CD4-positive, alpha-beta T cell (primary cell): ENCODE measurements at regions not wholly inside any gene's neighbourhood (a gene's known extent, or its start where the extent isn't known, plus 50 kb on each side); places are given as distances from the start of the nearest gene placed in this dataset.

ENCODE experiments used
- ATAC-seq: fragments of 200-7000 bp; cut with Tn5 transposase; one replicate; pipeline ENCODE4 v1.10.0; 2022; ENCODE audit warnings: mild to moderate bottlenecking; ENCODE audit not compliant: poor library complexity
- CTCF ChIA-PET: fragments of 350-600 bp; sonication (Branson Sonifier 250); formaldehyde crosslinking; loops from one replicate; lab custom pipeline; 2021; ENCODE audit warnings: antibody characterized with exemption, inconsistent platforms; lab: Charles Lee
- POLR2A ChIA-PET: fragments of 350-600 bp; sonication (Branson Sonifier 250); formaldehyde crosslinking; loops from one replicate; lab custom pipeline; 2021; ENCODE audit warnings: antibody characterized with exemption, inconsistent platforms; lab: Charles Lee
- DNase-seq, 14 experiments: peaks; one replicate each; pipeline ENCODE4 v3.0.0-alpha.2; 2013 to 2020; ENCODE audit warnings: mixed read lengths in 2 of 14
- H3K27ac ChIP-seq, 2 donors: one replicate each; pipeline versions ENCODE4 v1.5.1 to v1.7.0; 2013; ENCODE audit warnings: low read length in 2 of 2, low read depth in 1 of 2, mild to moderate bottlenecking in 1 of 2
- H3K27me3 ChIP-seq, 2 experiments: 1 replicate in 1 of 2; 2 replicates in 1 of 2; pipeline versions ENCODE4 v1.6.1 to v1.7.0; 2013; ENCODE audit warnings: low read length in 2 of 2, control low read depth in 1 of 2, mild to moderate bottlenecking in 1 of 2, moderate library complexity in 1 of 2; ENCODE audit not compliant: insufficient read depth in 2 of 2, control insufficient read depth in 1 of 2
- H3K36me3 ChIP-seq: one replicate; pipeline ENCODE4 v1.6.1; 2013; ENCODE audit warnings: low read length, control low read depth; ENCODE audit not compliant: insufficient read depth
- H3K4me1 ChIP-seq: one replicate; pipeline ENCODE4 v1.6.1; 2013; ENCODE audit warnings: low read length, control low read depth; ENCODE audit not compliant: insufficient read depth
- H3K4me3 ChIP-seq: one replicate; pipeline ENCODE4 v1.5.1; 2013; ENCODE audit warnings: mild to moderate bottlenecking, low read length, moderate library complexity
- H3K9me3 ChIP-seq, 2 experiments: 1 replicate in 1 of 2; 2 replicates in 1 of 2; pipeline versions ENCODE4 v1.6.1 to v1.7.0; 2013; ENCODE audit warnings: low read length in 2 of 2, mild to moderate bottlenecking in 2 of 2, control low read depth in 1 of 2, moderate library complexity in 1 of 2; ENCODE audit not compliant: control insufficient read depth in 1 of 2, insufficient read depth in 1 of 2
- H3K27ac Mint-ChIP-seq: one replicate; pipeline ENCODE4 v1.8.0; 2020; ENCODE audit warnings: mixed read lengths
- H3K27me3 Mint-ChIP-seq: one replicate; pipeline ENCODE4 v1.8.0; 2021; ENCODE audit warnings: mixed read lengths
- H3K36me3 Mint-ChIP-seq: one replicate; pipeline ENCODE4 v1.8.0; 2021; ENCODE audit warnings: low read depth, mixed read lengths
- H3K4me1 Mint-ChIP-seq: one replicate; pipeline ENCODE4 v1.8.0; 2021; ENCODE audit warnings: low read depth, mixed read lengths
- H3K4me3 Mint-ChIP-seq: one replicate; pipeline ENCODE4 v1.8.0; 2020; ENCODE audit warnings: mild to moderate bottlenecking, mixed read lengths
- H3K9me3 Mint-ChIP-seq: one replicate; pipeline ENCODE4 v1.8.0; 2020; ENCODE audit warnings: mixed read lengths
- intact Hi-C, 2 experiments: fragments of 100-400 bp; cut with DNase I in 1 of 2; cut with micrococcal nuclease in 1 of 2; formaldehyde crosslinking; loops; one replicate each; pipeline versions ENCODE4 v1.15.1 to v1.9.0; 2023 to 2025; cut with DNase I, micrococcal nuclease
- TF ChIP-seq, protein P1 (sequence below): fragments of 200-600 bp; IDR thresholded peaks from one replicate; pipeline ENCODE4 v1.8.0; 2022; ENCODE audit warnings: antibody characterized with exemption, mild to moderate bottlenecking

DNA sequence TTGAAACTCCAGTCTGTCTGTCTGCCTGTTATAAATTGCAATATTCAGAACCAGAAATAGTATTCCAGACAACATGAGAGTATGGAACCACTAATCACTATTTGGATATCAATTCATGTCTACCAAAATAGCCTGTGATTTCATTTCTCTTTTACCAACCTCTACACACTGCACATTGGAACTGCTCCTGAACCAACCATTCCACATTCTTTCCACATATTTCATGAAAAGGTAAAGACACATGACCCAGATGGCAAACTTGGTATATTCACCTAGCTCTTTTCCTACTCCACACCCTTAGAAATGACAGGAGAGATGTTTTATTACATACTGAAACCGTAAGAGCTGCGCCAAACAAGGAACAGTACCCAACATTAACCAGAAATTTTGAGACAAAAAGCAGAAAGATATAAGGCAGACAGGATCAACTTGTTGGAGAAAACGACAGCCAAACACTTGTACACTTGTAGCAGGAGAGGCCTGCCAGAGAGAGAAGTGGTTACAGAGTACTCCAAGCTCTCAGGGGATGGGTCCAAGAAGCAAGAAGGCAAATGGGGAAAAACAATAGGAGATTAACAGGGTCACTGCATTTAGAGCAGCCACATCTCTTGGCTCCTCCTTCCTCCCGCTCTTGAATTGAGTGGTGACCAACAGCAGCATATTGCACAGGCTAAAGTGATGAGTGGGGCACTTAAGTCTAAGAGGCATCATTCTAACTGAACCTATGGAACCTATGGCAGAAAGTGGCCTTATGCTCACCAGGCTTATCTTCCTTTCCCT lies 148.7 kb downstream of the SETD4 start:
- no peak overlapping the region for H3K27ac Mint-ChIP-seq
- ATAC-seq (no peak), DNase-seq (no peak)
- H3K4me3 ChIP-seq = no peak overlapping the region
- CTCF ChIA-PET = no interaction called here
- no peaks in the 10 kb centered on the region for H3K27me3 ChIP-seq
- peaks cover 31% of the 10 kb centered on the region for H3K27me3 Mint-ChIP-seq
- no peaks in the 10 kb centered on the region for H3K36me3 ChIP-seq
- peaks cover 5% of the 10 kb centered on the region for H3K9me3 Mint-ChIP-seq
- no peaks in the 10 kb centered on the region for H3K4me1 ChIP-seq
- H3K4me3 Mint-ChIP-seq = no peak overlapping the region
- POLR2A ChIA-PET = no interaction called here
- H3K36me3 Mint-ChIP-seq = no peaks in the 10 kb centered on the region
- intact Hi-C loops = no loop called here
- H3K27ac ChIP-seq = no peak overlapping the region
- TF ChIP-seq, protein P1, sequence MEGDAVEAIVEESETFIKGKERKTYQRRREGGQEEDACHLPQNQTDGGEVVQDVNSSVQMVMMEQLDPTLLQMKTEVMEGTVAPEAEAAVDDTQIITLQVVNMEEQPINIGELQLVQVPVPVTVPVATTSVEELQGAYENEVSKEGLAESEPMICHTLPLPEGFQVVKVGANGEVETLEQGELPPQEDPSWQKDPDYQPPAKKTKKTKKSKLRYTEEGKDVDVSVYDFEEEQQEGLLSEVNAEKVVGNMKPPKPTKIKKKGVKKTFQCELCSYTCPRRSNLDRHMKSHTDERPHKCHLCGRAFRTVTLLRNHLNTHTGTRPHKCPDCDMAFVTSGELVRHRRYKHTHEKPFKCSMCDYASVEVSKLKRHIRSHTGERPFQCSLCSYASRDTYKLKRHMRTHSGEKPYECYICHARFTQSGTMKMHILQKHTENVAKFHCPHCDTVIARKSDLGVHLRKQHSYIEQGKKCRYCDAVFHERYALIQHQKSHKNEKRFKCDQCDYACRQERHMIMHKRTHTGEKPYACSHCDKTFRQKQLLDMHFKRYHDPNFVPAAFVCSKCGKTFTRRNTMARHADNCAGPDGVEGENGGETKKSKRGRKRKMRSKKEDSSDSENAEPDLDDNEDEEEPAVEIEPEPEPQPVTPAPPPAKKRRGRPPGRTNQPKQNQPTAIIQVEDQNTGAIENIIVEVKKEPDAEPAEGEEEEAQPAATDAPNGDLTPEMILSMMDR = no peak
- no peaks in the 10 kb centered on the region for H3K4me1 Mint-ChIP-seq
- no peaks in the 10 kb centered on the region for H3K9me3 ChIP-seq

DNA sequence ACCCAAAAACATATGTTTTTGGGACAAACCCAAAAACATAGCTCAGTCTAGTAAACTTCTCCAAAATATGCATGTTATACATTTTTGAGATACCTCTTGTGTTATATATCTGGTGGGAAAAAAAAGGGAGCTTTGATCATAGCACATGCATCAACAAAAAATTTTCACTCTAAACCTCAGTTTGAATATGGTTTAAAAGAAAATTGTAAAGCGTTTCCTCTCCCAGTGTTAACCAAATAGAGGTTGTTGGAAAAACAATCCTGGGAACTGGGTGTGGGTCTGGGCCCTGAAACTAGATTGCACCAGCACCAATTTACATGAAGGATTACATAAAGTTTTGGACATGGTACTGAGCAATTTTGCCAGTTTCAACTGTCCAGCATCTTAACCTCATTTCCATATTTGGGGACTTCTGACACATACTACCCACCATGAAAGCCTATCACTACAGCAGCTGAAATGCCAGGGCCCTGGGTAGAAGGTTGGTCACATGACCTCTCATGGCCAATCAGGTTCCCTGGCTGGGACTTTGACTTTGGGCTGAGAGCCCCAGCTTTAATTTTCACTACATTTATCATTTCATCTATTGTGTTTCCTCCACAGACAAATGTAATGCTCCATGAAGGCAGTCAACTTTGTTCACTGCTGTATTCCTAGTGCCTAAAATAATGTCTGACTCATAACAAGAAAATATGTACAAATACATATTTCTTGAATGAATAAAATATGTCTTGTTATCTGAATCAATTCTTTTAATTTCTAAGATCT lies 150.7 kb downstream of the SETD4 start:
- POLR2A ChIA-PET = no interaction called here

DNA sequence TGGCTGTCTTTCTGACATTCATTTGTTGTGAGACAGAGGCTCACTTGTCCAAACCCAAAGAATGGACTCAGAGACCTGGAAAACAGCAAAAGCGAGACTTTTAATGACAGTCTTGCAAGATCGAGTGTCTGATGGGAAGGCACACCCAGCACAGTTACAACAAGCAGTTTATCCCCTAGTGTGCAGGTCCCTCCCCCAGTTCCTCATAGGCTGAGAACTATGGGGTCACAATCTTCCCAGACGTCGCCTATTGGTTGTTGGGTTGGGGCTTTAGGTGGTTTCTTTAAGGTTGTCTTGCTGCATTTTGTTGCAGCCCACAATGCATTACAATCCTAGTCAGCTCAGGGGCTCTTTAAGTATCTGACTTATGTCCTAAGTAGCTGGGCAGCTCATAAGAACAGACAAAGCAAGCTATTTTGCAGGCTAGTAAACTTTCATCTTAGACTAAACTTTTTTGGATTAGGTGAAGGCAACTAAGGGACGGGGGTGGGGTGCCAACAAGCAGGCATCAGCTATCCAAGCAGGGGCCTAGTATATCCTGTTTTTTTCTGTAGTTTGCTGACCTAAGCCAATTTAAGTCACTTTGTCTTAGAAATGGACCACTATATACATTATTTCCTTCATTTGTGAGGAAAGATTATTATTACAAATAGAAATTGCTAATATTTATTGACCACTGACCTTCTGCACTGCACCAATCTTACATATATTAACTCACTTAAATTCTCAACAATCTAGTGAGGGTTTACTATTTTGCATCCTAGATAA lies 151.8 kb downstream of the SETD4 start:
- no peak overlapping the region for H3K4me3 ChIP-seq
- intact Hi-C loops = no loop called here
- POLR2A ChIA-PET = no interaction called here
- H3K4me1 ChIP-seq = no peaks in the 10 kb centered on the region
- H3K36me3 Mint-ChIP-seq = no peaks in the 10 kb centered on the region
- no peaks in the 10 kb centered on the region for H3K27me3 ChIP-seq
- CTCF ChIA-PET = no interaction called here
- no peak for ATAC-seq
- TF ChIP-seq, protein P1 = no peak
- H3K9me3 Mint-ChIP-seq = no peaks in the 10 kb centered on the region
- DNase-seq = no peak
- H3K27me3 Mint-ChIP-seq = peaks cover 8% of the 10 kb centered on the region
- H3K36me3 ChIP-seq = no peaks in the 10 kb centered on the region
- H3K4me3 Mint-ChIP-seq = no peak overlapping the region
- H3K27ac ChIP-seq = no peak overlapping the region
- no peak overlapping the region for H3K27ac Mint-ChIP-seq
- no peaks in the 10 kb centered on the region for H3K4me1 Mint-ChIP-seq
- no peaks in the 10 kb centered on the region for H3K9me3 ChIP-seq

More for the DNA sequence above, 150.7 kb downstream of the SETD4 start:
- Histone ChIP-seq H3K36me3 (no peaks in the 10 kb centered on the region), H3K27me3 (no peaks in the 10 kb centered on the region), H3K9me3 (no peaks in the 10 kb centered on the region), H3K4me3 (no peak overlapping the region), H3K4me1 (no peaks in the 10 kb centered on the region), H3K27ac (no peak overlapping the region)
- intact Hi-C loops = no loop called here
- ATAC-seq = no peak
- Mint-ChIP-seq H3K9me3 (no peaks in the 10 kb centered on the region), H3K4me1 (no peaks in the 10 kb centered on the region), H3K36me3 (no peaks in the 10 kb centered on the region), H3K27me3 (peaks cover 15% of the 10 kb centered on the region), H3K4me3 (no peak overlapping the region), H3K27ac (no peak overlapping the region)
- no peak for DNase-seq
- CTCF ChIA-PET = no interaction called here
- TF ChIP-seq, protein P1 = no peak
